PFSK-1 (cell line): ENCODE measurements at regions not wholly inside any gene's neighbourhood (a gene's known extent, or its start where the extent isn't known, plus 50 kb on each side); places are given as distances from the start of the nearest gene placed in this dataset.

ENCODE experiments used
- SIN3A ChIP-seq: IDR thresholded peaks from 2 replicates; pipeline ENCODE4 v1.6.1; 2012; ENCODE audit warnings: mild to moderate bottlenecking, low read length, moderate library complexity, borderline replicate concordance; ENCODE audit not compliant: insufficient read depth
- TAF1 ChIP-seq: IDR thresholded peaks from 2 replicates; pipeline ENCODE4 v1.6.1; 2012; ENCODE audit warnings: low read length, control low read depth, borderline replicate concordance; ENCODE audit not compliant: insufficient read depth

- TF ChIP-seq SIN3A = no peak
- TF ChIP-seq TAF1 = no peak
Measured at GRCh38 chr5:12343558-12343957, 439.3 kb upstream of the CTNND2 start.
